Activated naive CD8-positive, alpha-beta T cell treated with anti-CD3 and anti-CD28 coated beads for 36 hours (primary cell): ENCODE measurements at regions not wholly inside any gene's neighbourhood (a gene's known extent, or its start where the extent isn't known, plus 50 kb on each side); places are given as distances from the start of the nearest gene placed in this dataset.
"Not testable (repeated sequence)": the region's sequence is repeated elsewhere in the genome, so short reads cannot be mapped to it uniquely, and the experiment has no call there.

Source experiments
- DNase-seq: peaks from one replicate; pipeline ENCODE4 v3.0.0; 2021
- H3K27ac Mint-ChIP-seq: one replicate; pipeline ENCODE4 v1.8.0; 2022; ENCODE audit warnings: mild to moderate bottlenecking, moderate library complexity, mixed read lengths
- H3K27me3 Mint-ChIP-seq: one replicate; pipeline ENCODE4 v1.8.0; 2022; ENCODE audit warnings: mild to moderate bottlenecking, mixed read lengths
- H3K36me3 Mint-ChIP-seq: one replicate; pipeline ENCODE4 v1.8.0; 2021; ENCODE audit warnings: mild to moderate bottlenecking, mixed read lengths
- H3K4me1 Mint-ChIP-seq: one replicate; pipeline ENCODE4 v1.8.0; 2021; ENCODE audit warnings: mixed read lengths
- H3K4me3 Mint-ChIP-seq: one replicate; pipeline ENCODE4 v1.8.0; 2022; ENCODE audit warnings: mild to moderate bottlenecking, moderate library complexity, mixed read lengths
- H3K9me3 Mint-ChIP-seq: one replicate; pipeline ENCODE4 v1.8.0; 2022; ENCODE audit warnings: mixed read lengths

DNA sequence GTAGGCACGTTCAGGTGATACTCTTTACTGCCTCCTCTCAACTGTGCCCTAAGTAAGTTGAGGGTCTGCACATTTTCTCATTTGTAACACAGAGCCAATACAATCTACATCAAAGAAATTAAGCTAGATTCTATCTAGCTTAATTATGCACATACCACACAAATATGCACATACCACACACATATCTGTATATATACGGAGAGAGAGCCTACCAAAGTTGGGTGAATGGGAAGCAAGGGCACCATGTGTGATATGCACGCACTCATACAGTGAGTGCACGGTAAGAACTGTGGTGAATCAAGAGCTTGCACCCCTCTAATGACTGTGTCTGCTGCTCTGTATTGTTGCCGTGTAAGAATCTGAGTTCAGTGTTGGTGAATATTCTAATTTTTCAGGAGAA lies 314.9 kb downstream of the ZNF326 start:
- Mint-ChIP-seq H3K27ac (no peak overlapping the region), H3K4me1 (no peaks in the 10 kb centered on the region), H3K4me3 (no peak overlapping the region), H3K27me3 (peaks cover 4% of the 10 kb centered on the region), H3K9me3 (peaks cover 6% of the 10 kb centered on the region), H3K36me3 (no peaks in the 10 kb centered on the region)
- DNase-seq, result no peak

DNA sequence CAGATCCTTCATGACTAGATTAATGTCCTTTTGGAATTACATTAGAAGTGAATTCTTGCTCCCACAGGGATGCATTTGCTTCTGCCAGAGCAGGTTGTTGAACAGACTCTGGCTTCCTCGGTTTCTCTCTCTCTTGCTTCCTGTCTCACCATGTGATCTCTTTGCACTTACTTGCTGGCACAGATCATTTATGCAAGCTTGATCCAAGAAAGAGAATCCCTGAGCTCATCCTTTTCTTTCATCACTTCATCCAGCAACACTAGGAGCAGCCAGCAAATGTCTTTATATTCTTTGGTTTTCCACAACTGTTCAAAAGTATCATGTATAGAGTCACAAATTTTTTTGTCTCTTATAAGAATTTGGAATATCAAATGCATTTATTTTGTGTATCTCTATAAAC lies 313.5 kb downstream of the ZNF326 start:
- no peaks in the 10 kb centered on the region for H3K36me3 Mint-ChIP-seq
- H3K27ac Mint-ChIP-seq, result no peak overlapping the region
- no peak overlapping the region for H3K4me3 Mint-ChIP-seq
- DNase-seq, result no peak
- no peaks in the 10 kb centered on the region for H3K4me1 Mint-ChIP-seq
- peaks cover 6% of the 10 kb centered on the region for H3K9me3 Mint-ChIP-seq
- H3K27me3 Mint-ChIP-seq, result peaks cover 4% of the 10 kb centered on the region

DNA sequence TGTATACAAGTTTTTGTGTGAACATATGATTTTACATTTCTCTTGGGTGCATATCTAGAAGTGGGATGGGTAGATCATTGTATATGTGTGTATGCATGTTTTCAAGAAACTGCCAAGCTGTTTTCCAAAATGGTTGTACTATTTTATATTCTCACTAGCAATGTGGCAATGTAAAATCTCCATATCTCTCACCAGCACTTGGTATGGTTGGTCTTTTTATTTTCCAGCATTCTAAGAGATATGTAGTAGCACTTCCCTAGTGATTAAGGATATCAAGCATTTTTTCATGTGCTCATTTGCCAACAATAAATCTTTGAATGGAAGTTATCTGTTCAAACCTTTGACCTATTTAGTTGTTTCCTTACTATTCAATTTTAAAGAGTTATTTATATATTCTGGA lies 310.7 kb downstream of the ZNF326 start:
- no peak overlapping the region for H3K27ac Mint-ChIP-seq
- H3K4me1 Mint-ChIP-seq, result no peaks in the 10 kb centered on the region
- H3K36me3 Mint-ChIP-seq, result no peaks in the 10 kb centered on the region
- peaks cover 6% of the 10 kb centered on the region for H3K9me3 Mint-ChIP-seq
- no peak for DNase-seq
- no peak overlapping the region for H3K4me3 Mint-ChIP-seq
- peaks cover 4% of the 10 kb centered on the region for H3K27me3 Mint-ChIP-seq

DNA sequence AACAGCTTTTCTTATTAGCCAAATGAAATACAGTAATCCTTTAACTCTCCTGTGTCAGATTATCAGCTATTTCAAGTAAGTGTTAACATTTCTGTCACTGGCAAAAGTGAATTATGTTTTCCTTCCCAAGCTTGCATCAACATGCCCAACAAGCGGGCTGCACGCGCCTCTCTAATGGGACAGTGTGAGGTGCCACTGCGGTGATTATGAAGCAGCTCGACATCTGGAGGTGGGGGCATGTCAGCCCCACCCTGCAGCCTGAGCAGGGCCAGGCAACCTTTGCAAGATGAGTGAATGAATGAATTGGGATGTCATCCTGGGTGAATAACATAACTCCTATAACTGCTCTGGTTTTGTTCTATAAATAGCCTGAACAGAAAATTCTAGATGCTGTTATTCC lies 301.4 kb downstream of the ZNF326 start:
- no peak for DNase-seq
- H3K27ac Mint-ChIP-seq, result no peak overlapping the region
- no peak overlapping the region for H3K4me3 Mint-ChIP-seq
- H3K36me3 Mint-ChIP-seq, result no peaks in the 10 kb centered on the region
- H3K9me3 Mint-ChIP-seq, result no peaks in the 10 kb centered on the region
- H3K27me3 Mint-ChIP-seq, result peaks cover 6% of the 10 kb centered on the region
- no peaks in the 10 kb centered on the region for H3K4me1 Mint-ChIP-seq

DNA sequence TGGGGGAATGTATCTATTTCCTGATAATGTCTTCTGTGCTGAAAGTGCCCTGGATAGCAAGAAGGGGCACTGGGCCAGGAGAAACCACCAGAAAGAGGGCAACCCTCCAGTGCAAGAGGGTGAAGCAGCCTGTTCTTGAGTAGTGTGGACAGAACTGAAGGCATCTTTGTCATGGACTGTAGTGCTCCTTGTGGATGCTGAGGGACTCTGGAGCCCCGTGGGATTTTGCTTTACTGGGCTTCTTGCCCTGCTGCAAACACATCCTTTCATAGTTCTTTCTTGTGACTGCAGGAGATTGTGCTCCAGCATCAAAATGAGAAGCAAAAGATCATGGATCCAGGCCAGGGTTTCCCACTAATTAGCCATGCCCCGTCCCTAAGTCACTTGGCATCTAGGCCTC lies 300.6 kb downstream of the ZNF326 start:
- Mint-ChIP-seq H3K36me3 (no peaks in the 10 kb centered on the region), H3K27me3 (peaks cover 6% of the 10 kb centered on the region), H3K4me1 (no peaks in the 10 kb centered on the region), H3K9me3 (no peaks in the 10 kb centered on the region), H3K4me3 (no peak overlapping the region), H3K27ac (no peak overlapping the region)
- DNase-seq, result no peak

DNA sequence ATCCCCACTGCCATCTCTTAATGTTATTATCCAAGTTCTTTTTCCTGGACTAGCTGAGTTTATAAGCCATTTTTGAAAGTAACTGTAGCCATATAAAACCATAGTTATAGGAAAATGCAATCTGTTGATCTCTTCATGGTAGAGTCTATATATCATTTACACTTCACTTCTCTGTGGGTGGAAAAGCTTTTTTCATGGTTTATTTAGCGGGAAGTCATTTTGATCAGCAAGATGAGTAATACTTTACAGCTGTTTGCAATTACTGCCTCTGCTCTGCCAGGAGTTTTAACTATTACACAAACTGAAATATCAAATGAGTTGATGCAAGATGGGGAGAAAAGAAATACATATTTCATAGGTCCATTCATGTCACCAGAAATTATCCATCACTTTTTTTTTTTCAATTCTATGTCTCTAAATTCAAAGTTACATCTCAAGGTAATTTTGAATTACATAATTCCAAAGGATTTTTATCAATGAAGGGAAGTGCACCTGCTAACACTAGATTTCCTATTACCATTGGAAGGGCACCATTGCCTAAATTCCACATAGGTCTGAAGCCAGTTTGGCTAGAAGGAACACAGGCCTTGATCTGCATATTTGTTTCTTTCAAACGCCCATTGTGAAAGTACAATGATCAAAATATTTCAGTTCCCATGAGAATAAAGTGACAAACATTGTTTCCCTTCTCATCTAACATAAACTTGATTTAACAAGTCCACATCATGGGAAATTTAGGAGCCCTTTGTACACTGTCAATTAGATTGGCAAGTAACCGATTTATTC lies 296.7 kb downstream of the ZNF326 start:
- H3K27ac Mint-ChIP-seq, result no peak overlapping the region
- H3K4me1 Mint-ChIP-seq, result no peaks in the 10 kb centered on the region
- no peak overlapping the region for H3K4me3 Mint-ChIP-seq
- no peaks in the 10 kb centered on the region for H3K9me3 Mint-ChIP-seq
- H3K27me3 Mint-ChIP-seq, result peaks cover 6% of the 10 kb centered on the region
- no peak for DNase-seq
- no peaks in the 10 kb centered on the region for H3K36me3 Mint-ChIP-seq

DNA sequence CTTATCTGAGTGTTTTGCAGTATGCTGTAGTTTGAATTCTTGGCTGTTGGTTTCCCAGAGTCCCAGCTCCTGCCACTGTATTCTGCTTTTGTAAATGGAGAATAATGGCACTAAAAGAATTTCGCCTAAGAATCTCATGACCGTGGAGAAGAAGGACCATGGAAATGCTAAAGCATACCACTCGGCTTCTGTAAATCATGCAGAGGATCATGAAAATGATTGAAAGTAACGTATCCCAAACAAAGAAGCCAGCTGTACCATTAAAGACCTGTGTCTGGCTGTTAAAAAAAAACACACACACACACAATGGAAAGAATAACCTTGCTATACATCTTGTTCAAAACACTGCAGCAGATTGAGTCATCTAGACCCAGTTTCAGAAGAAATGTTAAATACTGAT lies 287.9 kb downstream of the ZNF326 start:
- H3K36me3 Mint-ChIP-seq, result no peaks in the 10 kb centered on the region
- H3K4me3 Mint-ChIP-seq, result no peak overlapping the region
- H3K9me3 Mint-ChIP-seq, result no peaks in the 10 kb centered on the region
- no peak for DNase-seq
- H3K27me3 Mint-ChIP-seq, result peaks cover 3% of the 10 kb centered on the region
- no peak overlapping the region for H3K27ac Mint-ChIP-seq
- no peaks in the 10 kb centered on the region for H3K4me1 Mint-ChIP-seq

DNA sequence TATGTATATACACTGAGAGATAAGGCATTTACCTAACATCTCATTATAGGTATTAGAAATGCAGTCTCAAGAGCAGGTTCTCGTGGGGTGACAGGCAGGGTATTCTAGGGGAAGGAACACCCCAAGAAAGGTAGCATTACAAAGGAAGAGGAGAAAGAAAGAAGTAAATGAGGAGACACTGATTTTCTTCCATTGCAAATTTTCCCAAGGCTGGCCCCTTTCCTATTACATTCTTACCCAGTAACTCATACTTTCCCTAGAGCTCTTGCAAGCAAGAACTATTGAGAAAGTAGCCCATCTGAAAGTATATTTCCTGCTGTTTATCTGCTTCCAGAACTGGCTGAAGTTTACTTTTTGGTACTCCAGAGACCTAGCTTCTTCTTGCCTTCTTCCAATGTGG lies 287.0 kb downstream of the ZNF326 start:
- not testable (repeated sequence) for H3K4me3 Mint-ChIP-seq, DNase-seq, H3K4me1 Mint-ChIP-seq, H3K27me3 Mint-ChIP-seq, H3K27ac Mint-ChIP-seq, H3K36me3 Mint-ChIP-seq, H3K9me3 Mint-ChIP-seq

DNA sequence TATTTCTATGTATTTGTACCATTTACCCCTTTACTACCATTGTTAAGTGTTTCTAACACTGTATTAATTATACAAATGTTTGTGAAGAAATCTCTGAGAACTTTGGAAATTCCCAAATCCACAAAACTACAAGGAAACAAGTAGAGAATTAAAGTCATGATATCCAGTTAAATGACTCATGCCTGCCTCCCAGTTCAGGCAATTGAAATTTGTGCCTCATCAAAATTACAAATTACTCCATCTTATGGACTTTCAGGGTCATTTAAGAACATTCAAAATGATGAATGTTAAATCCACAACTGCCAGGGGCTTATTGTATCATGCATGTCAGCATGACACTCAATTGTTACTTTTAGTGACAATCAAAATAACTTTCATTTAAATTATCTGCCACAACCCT lies 282.4 kb downstream of the ZNF326 start:
- Mint-ChIP-seq H3K9me3 (no peaks in the 10 kb centered on the region), H3K27ac (no peak overlapping the region), H3K27me3 (no peaks in the 10 kb centered on the region), H3K4me1 (no peaks in the 10 kb centered on the region), H3K4me3 (no peak overlapping the region), H3K36me3 (no peaks in the 10 kb centered on the region)
- no peak for DNase-seq

DNA sequence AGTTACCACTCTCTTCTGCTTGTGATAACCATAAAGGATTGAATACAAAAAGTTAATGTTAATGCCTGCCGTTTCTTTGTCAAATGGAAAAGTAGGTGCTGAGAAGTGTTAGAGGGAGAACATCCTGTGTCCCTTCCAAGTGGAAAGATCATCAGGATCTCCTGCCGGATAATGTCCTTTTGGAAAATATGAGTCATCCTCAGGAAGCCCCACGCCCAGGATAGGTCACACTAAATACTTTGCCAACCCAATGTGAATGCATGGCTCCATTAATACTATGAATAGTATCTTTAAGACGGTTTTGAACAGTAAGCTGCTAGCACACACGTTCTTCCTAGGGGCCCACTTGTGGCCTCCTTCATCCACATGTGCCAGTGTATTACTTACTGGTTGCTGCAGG lies 279.5 kb downstream of the ZNF326 start:
- no peak for DNase-seq
- no peaks in the 10 kb centered on the region for H3K27me3 Mint-ChIP-seq
- no peak overlapping the region for H3K27ac Mint-ChIP-seq
- no peaks in the 10 kb centered on the region for H3K4me1 Mint-ChIP-seq
- H3K9me3 Mint-ChIP-seq, result peaks cover 3% of the 10 kb centered on the region
- no peaks in the 10 kb centered on the region for H3K36me3 Mint-ChIP-seq
- H3K4me3 Mint-ChIP-seq, result no peak overlapping the region

DNA sequence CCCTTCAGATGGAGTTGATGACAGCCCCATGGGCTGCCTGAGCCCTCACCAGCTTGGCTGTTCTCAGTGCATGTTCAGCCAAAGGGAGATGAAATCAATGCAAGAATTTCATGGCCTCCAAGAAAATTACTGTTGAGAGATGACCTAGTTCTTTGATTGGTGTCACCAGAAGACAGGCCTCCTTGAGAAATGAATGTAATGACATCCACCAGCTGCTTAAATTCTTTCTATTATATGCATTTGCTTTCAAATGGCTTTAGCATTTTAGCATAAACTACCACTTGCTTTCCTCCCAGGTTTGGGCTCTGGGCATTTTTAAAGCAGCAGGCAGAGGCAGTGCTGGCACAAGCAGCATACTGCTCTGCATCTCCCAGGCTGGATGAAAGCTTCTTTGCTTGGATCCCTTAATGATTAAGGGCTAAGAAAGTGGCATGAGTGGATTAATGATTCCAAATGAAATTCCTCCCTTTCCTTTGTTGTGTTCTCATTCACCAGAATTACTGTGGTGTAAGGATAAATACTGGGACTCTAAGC lies 278.4 kb downstream of the ZNF326 start:
- Mint-ChIP-seq H3K27ac (no peak overlapping the region), H3K36me3 (no peaks in the 10 kb centered on the region), H3K4me3 (no peak overlapping the region), H3K27me3 (no peaks in the 10 kb centered on the region), H3K4me1 (no peaks in the 10 kb centered on the region), H3K9me3 (peaks cover 3% of the 10 kb centered on the region)
- no peak for DNase-seq

DNA sequence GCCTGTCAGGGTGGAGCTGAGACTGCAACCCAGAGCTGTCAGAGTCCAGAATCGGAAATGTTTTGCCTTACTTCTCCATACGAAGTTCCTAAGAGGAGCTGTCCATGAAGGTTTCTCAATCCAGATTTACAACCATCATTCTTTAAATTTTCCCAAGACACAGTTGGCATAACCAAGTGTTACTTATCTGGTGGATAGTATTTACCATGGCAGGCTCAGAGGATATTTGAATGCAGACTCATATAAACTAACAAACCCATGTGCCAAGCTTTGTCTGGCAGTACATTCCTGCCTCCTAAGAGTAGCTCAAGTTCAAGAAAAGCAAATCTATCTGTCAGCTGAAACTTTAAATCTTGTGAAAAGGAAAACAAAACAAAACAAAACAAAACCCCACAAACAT lies 267.9 kb downstream of the ZNF326 start:
- no peaks in the 10 kb centered on the region for H3K4me1 Mint-ChIP-seq
- H3K4me3 Mint-ChIP-seq, result no peak overlapping the region
- no peaks in the 10 kb centered on the region for H3K9me3 Mint-ChIP-seq
- no peak overlapping the region for H3K27ac Mint-ChIP-seq
- no peaks in the 10 kb centered on the region for H3K36me3 Mint-ChIP-seq
- H3K27me3 Mint-ChIP-seq, result peaks cover 17% of the 10 kb centered on the region
- DNase-seq, result no peak

DNA sequence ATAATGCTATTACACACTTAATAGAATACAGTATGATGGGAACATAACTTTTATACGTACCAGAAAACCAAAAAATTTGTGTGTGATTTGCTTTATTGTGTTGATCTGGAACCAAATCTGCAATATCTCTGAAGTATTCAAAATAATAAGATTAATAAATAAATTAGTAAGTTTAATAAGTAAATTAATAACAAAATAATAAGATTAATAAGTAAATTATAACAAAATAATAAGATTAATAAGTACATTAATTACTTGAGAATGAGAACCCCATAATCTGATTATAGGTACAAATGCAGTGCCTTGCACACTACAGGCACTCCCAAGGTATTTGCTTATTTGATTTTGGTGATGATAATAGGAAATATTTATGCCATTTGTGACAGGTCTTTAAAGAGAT lies 267.4 kb downstream of the ZNF326 start:
- Mint-ChIP-seq H3K4me3 (no peak overlapping the region), H3K9me3 (no peaks in the 10 kb centered on the region), H3K27ac (no peak overlapping the region), H3K36me3 (no peaks in the 10 kb centered on the region), H3K4me1 (no peaks in the 10 kb centered on the region), H3K27me3 (peaks cover 21% of the 10 kb centered on the region)
- DNase-seq, result no peak

DNA sequence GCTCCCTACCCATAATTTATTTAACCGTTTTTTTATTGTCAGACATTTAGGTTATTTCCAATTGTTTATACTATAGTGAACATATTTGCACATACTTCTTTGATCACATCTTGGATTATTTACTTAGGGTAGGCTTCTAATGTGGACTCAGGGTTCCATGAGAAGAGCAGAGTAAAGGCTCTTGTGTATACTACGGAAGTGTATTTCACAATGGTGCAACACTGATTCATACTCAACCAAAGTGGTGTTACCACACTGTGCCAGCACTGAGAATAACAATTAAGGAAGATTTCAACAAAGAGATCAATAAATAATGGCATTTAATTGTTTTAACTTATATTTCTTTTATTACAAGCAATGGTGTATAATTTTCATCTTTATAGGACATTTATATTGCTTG lies 251.2 kb downstream of the ZNF326 start:
- Mint-ChIP-seq H3K4me3 (no peak overlapping the region), H3K27me3 (peaks cover 8% of the 10 kb centered on the region), H3K4me1 (no peaks in the 10 kb centered on the region), H3K9me3 (peaks cover 6% of the 10 kb centered on the region), H3K27ac (no peak overlapping the region), H3K36me3 (no peaks in the 10 kb centered on the region)
- DNase-seq, result no peak

DNA sequence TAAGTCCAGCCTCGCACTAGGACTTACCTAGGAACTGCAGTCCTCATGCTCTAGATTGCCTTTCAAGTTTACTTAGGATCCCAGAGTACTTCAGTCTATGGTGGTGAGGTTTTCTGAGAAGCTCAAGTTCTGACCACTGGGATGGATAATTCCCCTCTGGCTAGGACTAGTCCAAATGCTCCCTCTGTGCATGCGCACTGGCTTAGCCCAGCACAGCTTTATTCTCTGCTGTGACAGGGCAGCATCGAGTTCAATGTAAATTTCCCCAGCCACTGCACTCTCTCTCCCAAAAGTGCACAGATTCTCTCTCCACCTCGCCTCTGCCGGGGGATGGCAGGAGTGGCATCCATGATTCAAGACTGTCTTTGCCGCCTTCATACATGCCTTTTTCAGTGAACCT lies 241.6 kb downstream of the ZNF326 start:
- Mint-ChIP-seq H3K4me1 (no peaks in the 10 kb centered on the region), H3K4me3 (no peak overlapping the region), H3K27me3 (peaks cover 8% of the 10 kb centered on the region), H3K9me3 (peaks cover 2% of the 10 kb centered on the region), H3K36me3 (no peaks in the 10 kb centered on the region), H3K27ac (no peak overlapping the region)
- no peak for DNase-seq

DNA sequence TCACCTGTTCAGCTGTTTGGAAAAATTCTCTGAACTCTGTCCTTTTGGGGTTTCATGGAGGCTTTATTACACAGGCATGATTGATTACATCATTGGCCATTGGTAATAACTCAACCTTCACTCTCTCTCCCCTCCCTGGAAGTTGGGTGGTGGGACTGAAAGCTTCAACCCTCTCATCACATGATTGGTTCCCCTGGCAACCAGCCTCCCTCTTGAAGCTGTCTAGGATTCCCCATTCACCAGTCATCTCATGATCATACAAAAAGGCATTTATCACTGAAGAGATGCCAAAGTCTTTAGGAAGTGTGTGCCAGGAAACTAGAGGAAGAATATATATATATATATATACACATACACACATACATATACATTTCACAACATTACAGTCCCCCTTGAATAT lies 228.5 kb downstream of the ZNF326 start:
- Mint-ChIP-seq H3K36me3 (no peaks in the 10 kb centered on the region), H3K4me1 (no peaks in the 10 kb centered on the region)

More for the DNA sequence above, 228.5 kb downstream of the ZNF326 start:
- Mint-ChIP-seq H3K27me3 (peaks cover 4% of the 10 kb centered on the region), H3K9me3 (peaks cover 10% of the 10 kb centered on the region), H3K4me3 (no peak overlapping the region), H3K27ac (no peak overlapping the region)
- DNase-seq, result no peak
